SH-SY5Y (cell line): ENCODE measurements at regions not wholly inside any gene's neighbourhood (a gene's known extent, or its start where the extent isn't known, plus 50 kb on each side); places are given as distances from the start of the nearest gene placed in this dataset.

Source experiments
- GATA2 ChIP-seq: IDR thresholded peaks from 2 replicates; pipeline ENCODE4 v1.6.1; 2011; ENCODE audit warnings: mild to moderate bottlenecking, low read depth, low read length
- GATA3 ChIP-seq: IDR thresholded peaks from 2 replicates; pipeline ENCODE4 v1.6.1; 2011; ENCODE audit warnings: low read depth, mild to moderate bottlenecking, low read length, moderate library complexity

GRCh38 chr10:57786850-57787750 is 480.6 kb downstream of the IPMK start:
- no peak for TF ChIP-seq GATA3
- TF ChIP-seq GATA2, result no peak
